ENCODE measurements at regions not wholly inside any gene's neighbourhood (a gene's known extent, or its start where the extent isn't known, plus 50 kb on each side); places are given as distances from the start of the nearest gene placed in this dataset.

GRCh38 chr2:65739927-65740326, 307.5 kb upstream of the SPRED2 start:
- no peak for TF ChIP-seq CTCF (IDR thresholded peaks at IDR 0.05; ENCODE audit: control extremely low read depth, extremely low read depth, low read depth, missing control alignments)
- DNase-seq (ENCODE audit: extremely low spot score) = no peak
- POLR2A ChIA-PET = no interaction called here
- CTCF ChIA-PET = interaction anchor here (1.0 kb wide), 1 partner anchor 9 kb away, joined by 3 read pairs; no protein-coding TSS in a partner anchor

DNA sequence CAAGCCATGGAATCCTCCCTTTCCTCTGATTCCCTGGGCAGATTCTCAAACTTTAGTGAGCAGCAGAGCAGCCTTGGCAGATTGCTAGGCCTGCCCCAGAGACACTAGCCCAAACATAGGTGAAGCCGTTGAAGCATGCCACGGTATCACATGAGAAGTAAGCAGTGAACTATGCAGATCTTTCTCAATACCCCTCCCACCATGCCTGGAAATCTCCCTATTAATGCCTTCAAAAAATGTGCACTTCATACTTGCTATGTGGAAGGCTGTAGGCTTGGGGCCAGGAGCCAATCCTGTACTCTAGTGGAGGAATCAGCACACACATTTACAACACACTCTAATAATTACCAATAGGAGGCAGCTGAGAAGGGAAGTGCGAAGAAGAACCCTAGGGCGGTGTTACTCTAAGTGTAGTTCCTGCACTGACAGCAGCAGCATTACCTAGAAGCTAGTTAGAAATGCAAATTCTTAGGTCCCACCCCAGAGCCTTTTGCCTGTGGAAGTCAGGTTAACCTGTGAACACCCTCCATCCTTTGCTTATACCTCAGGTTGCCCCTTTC, 305.1 kb upstream of the SPRED2 start:
- ChIA-PET POLR2A (no interaction called here), CTCF (no interaction called here)
- DNase-seq (ENCODE audit: extremely low spot score) = no peak
- TF ChIP-seq CTCF (IDR thresholded peaks at IDR 0.05; ENCODE audit: control extremely low read depth, extremely low read depth, low read depth, missing control alignments) = no peak

GRCh38 chr2:65731476-65731875, 299.1 kb upstream of the SPRED2 start:
- POLR2A ChIA-PET = no interaction called here
- no peak for TF ChIP-seq CTCF (IDR thresholded peaks at IDR 0.05; ENCODE audit: control extremely low read depth, extremely low read depth, low read depth, missing control alignments)

DNA sequence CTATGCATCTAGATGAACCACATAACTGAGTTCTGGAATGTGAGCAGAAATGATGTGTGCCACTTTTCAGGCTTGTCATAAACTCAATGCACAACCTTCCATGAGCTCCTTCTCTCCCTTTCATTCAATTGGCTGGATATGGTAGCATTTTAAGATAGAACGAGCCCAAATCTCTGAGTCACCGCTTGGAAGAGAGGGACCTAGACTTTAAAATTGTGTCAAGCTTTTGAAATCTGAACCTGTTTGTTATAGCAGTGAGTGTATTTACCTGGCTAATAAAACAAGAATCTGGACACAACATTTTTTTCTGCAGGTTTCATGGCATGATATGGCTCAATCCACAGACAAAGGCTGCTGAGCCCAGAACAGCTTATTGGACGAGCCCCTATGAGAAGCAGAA, 297.8 kb upstream of the SPRED2 start:
- CTCF ChIA-PET = interaction anchor here (2.7 kb wide), 1 partner anchor 9 kb away, joined by 8 read pairs; no protein-coding TSS in a partner anchor
- POLR2A ChIA-PET = no interaction called here
- no peak for TF ChIP-seq CTCF (IDR thresholded peaks at IDR 0.05; ENCODE audit: control extremely low read depth, extremely low read depth, low read depth, missing control alignments)
- DNase-seq (ENCODE audit: extremely low spot score) = no peak

More at GRCh38 chr2:65731476-65731875, 299.1 kb upstream of the SPRED2 start:
- DNase-seq (ENCODE audit: extremely low spot score) = no peak
- CTCF ChIA-PET = interaction anchor here (1.1 to 2.7 kb wide), 2 partner anchors 10 to 17 kb away, joined by 3 to 8 read pairs; no protein-coding TSS in a partner anchor

- DNase-seq (ENCODE audit: extremely low spot score) = no peak
- ChIA-PET POLR2A (no interaction called here), CTCF (interaction anchor here (2.7 kb wide), 1 partner anchor 8 kb away, joined by 8 read pairs; no protein-coding TSS in a partner anchor)
- no peak for TF ChIP-seq CTCF (IDR thresholded peaks at IDR 0.05; ENCODE audit: control extremely low read depth, extremely low read depth, low read depth, missing control alignments)
Observed at GRCh38 chr2:65729246-65729645, 296.8 kb upstream of the SPRED2 start.

DNA sequence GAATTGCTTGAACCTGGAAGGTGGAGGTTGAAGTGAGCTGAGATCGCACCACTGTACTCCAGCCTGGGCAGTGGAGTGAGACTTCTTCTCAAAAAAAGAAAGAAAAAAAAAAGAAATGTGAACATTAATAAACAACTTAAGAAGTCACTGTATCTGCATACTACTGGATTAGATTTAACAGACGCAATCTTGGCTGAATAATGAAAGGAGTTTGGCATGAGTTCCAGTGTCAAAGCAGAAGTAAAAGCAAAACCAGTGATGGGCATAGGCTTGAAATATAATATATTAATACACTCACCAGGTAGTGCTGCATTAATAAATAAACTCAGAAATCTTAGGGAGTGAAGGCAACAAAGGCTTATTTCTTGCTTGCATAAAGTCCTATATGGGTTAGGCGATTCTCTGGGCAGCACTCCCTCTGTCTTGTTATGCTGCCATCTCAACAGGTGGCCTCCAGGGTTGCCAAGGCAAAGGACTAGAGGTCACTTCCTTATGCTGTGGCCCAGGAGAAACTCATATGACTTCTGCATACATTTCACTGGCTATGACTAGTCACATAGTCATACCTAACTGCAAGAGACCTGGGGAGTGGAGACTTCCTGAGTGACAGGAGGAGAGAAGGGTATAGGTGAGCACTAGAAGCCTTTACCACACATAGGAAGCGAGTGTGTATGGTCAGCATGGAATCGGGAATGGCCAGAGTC, 296.2 kb upstream of the SPRED2 start:
- CTCF ChIA-PET = no interaction called here
- DNase-seq (ENCODE audit: extremely low spot score) = no peak
- no peak for TF ChIP-seq CTCF (IDR thresholded peaks at IDR 0.05; ENCODE audit: control extremely low read depth, extremely low read depth, low read depth, missing control alignments)
- POLR2A ChIA-PET = no interaction called here

All from GM10248 (cell line).